ENCODE measurements at regions not wholly inside any gene's neighbourhood (a gene's known extent, or its start where the extent isn't known, plus 50 kb on each side); places are given as distances from the start of the nearest gene placed in this dataset.

GRCh38 chr3:34285827-34286188 lies 487.4 kb downstream of the PDCD6IP start:
- Histone ChIP-seq H3K27me3 (ENCODE audit: insufficient read depth, low read depth, low read length) (no peaks in the 10 kb centered on the region), H3K27ac (ENCODE audit: low read length) (no peak overlapping the region), H3K9ac (ENCODE audit: low read length) (no peak overlapping the region), H3K36me3 (ENCODE audit: insufficient read depth, low read length) (no peaks in the 10 kb centered on the region), H2AFZ (ENCODE audit: low read depth, low read length) (no peak overlapping the region), H3K9me2 (ENCODE audit: insufficient read depth, low read length) (no peaks in the 10 kb centered on the region), H3K79me2 (replicated peaks; ENCODE audit: insufficient read depth, low read length) (no peaks in the 10 kb centered on the region), H3K4me2 (ENCODE audit: low read length) (no peak overlapping the region), H3K4me3 (ENCODE audit: low read length) (no peak overlapping the region), H4K20me1 (ENCODE audit: insufficient read depth) (no peaks in the 10 kb centered on the region), H3F3A (ENCODE audit: insufficient read depth, low read length, poor library complexity, severe bottlenecking) (no peaks in the 10 kb centered on the region), H3K9me3 (ENCODE audit: low read length) (no peaks in the 10 kb centered on the region)
- TF ChIP-seq EZH2 (IDR thresholded peaks at IDR 0.05; ENCODE audit: borderline replicate concordance, insufficient read depth, low read length, poor library complexity, severe bottlenecking) (no peak), EP300 (conservative IDR thresholded peaks at IDR 0.05; ENCODE audit: poor library complexity, severe bottlenecking) (no peak), RAD21 (conservative IDR thresholded peaks at IDR 0.05) (no peak), POLR2AphosphoS5 (IDR thresholded peaks at IDR 0.05) (no peak), MXI1 (conservative IDR thresholded peaks at IDR 0.05; ENCODE audit: poor library complexity, severe bottlenecking) (no peak), REST (IDR thresholded peaks at IDR 0.05; ENCODE audit: borderline replicate concordance) (no peak), CTCF (IDR thresholded peaks at IDR 0.05; ENCODE audit: poor library complexity, severe bottlenecking) (no peak), SMC3 (conservative IDR thresholded peaks at IDR 0.05; ENCODE audit: poor library complexity) (no peak), TAF1 (IDR thresholded peaks at IDR 0.05; ENCODE audit: low read depth) (no peak)

GRCh38 chr3:34292605-34293300 lies 494.3 kb downstream of the PDCD6IP start:
- H3K9me3 ChIP-seq (ENCODE audit: low read length): no peaks in the 10 kb centered on the region
- H2AFZ ChIP-seq (ENCODE audit: low read depth, low read length): no peak overlapping the region
- H3K27me3 ChIP-seq (ENCODE audit: insufficient read depth, low read depth, low read length): no peaks in the 10 kb centered on the region
- H3K9ac ChIP-seq (ENCODE audit: low read length): no peak overlapping the region
- H3K4me2 ChIP-seq (ENCODE audit: low read length): no peak overlapping the region
- no peak overlapping the region for H3K4me3 ChIP-seq (ENCODE audit: low read length)
- no peak overlapping the region for H3K27ac ChIP-seq (ENCODE audit: low read length)
- H3K36me3 ChIP-seq (ENCODE audit: insufficient read depth, low read length): no peaks in the 10 kb centered on the region
- no peaks in the 10 kb centered on the region for H3K9me2 ChIP-seq (ENCODE audit: insufficient read depth, low read length)
- H3K79me2 ChIP-seq (replicated peaks; ENCODE audit: insufficient read depth, low read length): no peaks in the 10 kb centered on the region
- no peaks in the 10 kb centered on the region for H4K20me1 ChIP-seq (ENCODE audit: insufficient read depth)
- TF ChIP-seq SMC3 (conservative IDR thresholded peaks at IDR 0.05; ENCODE audit: poor library complexity): no peak
- TF ChIP-seq RAD21 (conservative IDR thresholded peaks at IDR 0.05): no peak
- TF ChIP-seq REST (IDR thresholded peaks at IDR 0.05; ENCODE audit: borderline replicate concordance): no peak
- no peak for TF ChIP-seq POLR2AphosphoS5 (IDR thresholded peaks at IDR 0.05)
- TF ChIP-seq CTCF (IDR thresholded peaks at IDR 0.05; ENCODE audit: poor library complexity, severe bottlenecking): no peak
- no peaks in the 10 kb centered on the region for H3F3A ChIP-seq (ENCODE audit: insufficient read depth, low read length, poor library complexity, severe bottlenecking)

All from neural cell (in vitro differentiated cells).